Tibial nerve (tissue), 4 donors: ENCODE measurements at regions not wholly inside any gene's neighbourhood (a gene's known extent, or its start where the extent isn't known, plus 50 kb on each side); places are given as distances from the start of the nearest gene placed in this dataset.

Experiments
- DNase-seq, 2 donors: peaks; one replicate each; pipeline ENCODE4 v3.0.0-alpha.2; 2019; ENCODE audit warnings: low spot score in 2 of 2
- H3K27ac ChIP-seq, 4 donors: fragments of 200-600 bp; sonication (generic) in 3 of 4; one replicate each; pipeline ENCODE4 v1.5.1; 2017 to 2019; ENCODE audit warnings: mild to moderate bottlenecking in 1 of 4
- H3K27me3 ChIP-seq, 2 donors: fragments of 200-600 bp; sonication (generic) in 1 of 2; one replicate each; pipeline versions ENCODE4 v1.5.1 to v1.6.0; 2017 to 2019
- H3K36me3 ChIP-seq, 3 donors: fragments of 200-600 bp; sonication (generic); one replicate each; pipeline ENCODE4 v1.5.1; 2018 to 2019
- H3K4me1 ChIP-seq, 4 donors: fragments of 200-600 bp; sonication (generic) in 3 of 4; one replicate each; pipeline ENCODE4 v1.5.1; 2017 to 2019
- H3K4me3 ChIP-seq, 4 donors: fragments of 200-600 bp; sonication (generic) in 3 of 4; one replicate each; pipeline ENCODE4 v1.5.1; 2017 to 2019; ENCODE audit warnings: mild to moderate bottlenecking in 1 of 4, moderate library complexity in 1 of 4
- H3K9me3 ChIP-seq, 4 donors: fragments of 200-600 bp; sonication (generic) in 3 of 4; one replicate each; pipeline ENCODE4 v1.5.1; 2017 to 2019
- EP300 ChIP-seq, 2 donors: sonication (generic); formaldehyde crosslinking; IDR thresholded peaks; one replicate each; pipeline ENCODE4 v1.6.1; 2017; ENCODE audit warnings: antibody characterized with exemption in 2 of 2, mild to moderate bottlenecking in 1 of 2
- POLR2A ChIP-seq, 2 donors: fragments of 450-650 bp; IDR thresholded peaks; one replicate each; pipeline ENCODE4 v1.6.1; 2017; ENCODE audit warnings: antibody characterized with exemption in 2 of 2, mild to moderate bottlenecking in 2 of 2, moderate library complexity in 2 of 2
- WGBS, 2 donors: methylation state at CpG; one replicate each; pipeline ENCODE4 v1.1.5; 2018; 5-methylcytosine and 5-hydroxymethylcytosine counted together
- TF ChIP-seq, protein P1 (sequence below), 5 experiments: fragments of 200-600 bp in 3 of 5; fragments of 450-650 bp in 2 of 5; sonication (generic) in 3 of 5; IDR thresholded peaks; one replicate each; pipeline ENCODE4 v1.5.1; 2016 to 2019; ENCODE audit warnings: antibody characterized with exemption in 5 of 5, mild to moderate bottlenecking in 3 of 5, moderate library complexity in 2 of 5

DNA sequence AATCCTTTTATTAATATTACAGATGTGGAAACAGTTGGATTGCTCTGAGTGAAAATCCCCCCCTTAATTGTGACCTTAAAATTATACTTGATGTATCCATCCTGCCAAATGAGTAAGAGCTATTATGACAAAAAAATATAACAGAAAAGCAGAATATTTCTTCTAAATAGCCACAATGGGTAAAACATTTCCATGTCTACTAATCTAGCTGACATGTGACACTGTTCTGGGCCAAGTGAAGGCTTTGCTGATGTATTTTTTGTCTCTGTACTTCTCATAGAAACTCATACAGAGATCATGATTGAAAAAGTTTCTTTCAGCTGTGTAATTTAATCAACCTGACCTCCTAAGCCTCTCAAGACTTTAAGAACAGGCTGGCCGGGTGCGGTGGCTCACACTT, 569.1 kb upstream of the ZFP42 start:
- DNase-seq, result no peak
- H3K27me3 ChIP-seq, result no peaks in the 10 kb centered on the region
- TF ChIP-seq, protein P1, sequence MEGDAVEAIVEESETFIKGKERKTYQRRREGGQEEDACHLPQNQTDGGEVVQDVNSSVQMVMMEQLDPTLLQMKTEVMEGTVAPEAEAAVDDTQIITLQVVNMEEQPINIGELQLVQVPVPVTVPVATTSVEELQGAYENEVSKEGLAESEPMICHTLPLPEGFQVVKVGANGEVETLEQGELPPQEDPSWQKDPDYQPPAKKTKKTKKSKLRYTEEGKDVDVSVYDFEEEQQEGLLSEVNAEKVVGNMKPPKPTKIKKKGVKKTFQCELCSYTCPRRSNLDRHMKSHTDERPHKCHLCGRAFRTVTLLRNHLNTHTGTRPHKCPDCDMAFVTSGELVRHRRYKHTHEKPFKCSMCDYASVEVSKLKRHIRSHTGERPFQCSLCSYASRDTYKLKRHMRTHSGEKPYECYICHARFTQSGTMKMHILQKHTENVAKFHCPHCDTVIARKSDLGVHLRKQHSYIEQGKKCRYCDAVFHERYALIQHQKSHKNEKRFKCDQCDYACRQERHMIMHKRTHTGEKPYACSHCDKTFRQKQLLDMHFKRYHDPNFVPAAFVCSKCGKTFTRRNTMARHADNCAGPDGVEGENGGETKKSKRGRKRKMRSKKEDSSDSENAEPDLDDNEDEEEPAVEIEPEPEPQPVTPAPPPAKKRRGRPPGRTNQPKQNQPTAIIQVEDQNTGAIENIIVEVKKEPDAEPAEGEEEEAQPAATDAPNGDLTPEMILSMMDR (IDR thresholded peaks at IDR 0.05), result no peak
- TF ChIP-seq POLR2A (IDR thresholded peaks at IDR 0.05) (no peak), EP300 (IDR thresholded peaks at IDR 0.05) (no peak)
- no peak overlapping the region for H3K4me3 ChIP-seq
- no peaks in the 10 kb centered on the region for H3K4me1 ChIP-seq
- WGBS, 2 donors, result 72 to 94% methylated on average over 2 of the region's 2 CpGs
- no peaks in the 10 kb centered on the region for H3K9me3 ChIP-seq
- H3K36me3 ChIP-seq, result no peaks in the 10 kb centered on the region
- no peak overlapping the region for H3K27ac ChIP-seq

DNA sequence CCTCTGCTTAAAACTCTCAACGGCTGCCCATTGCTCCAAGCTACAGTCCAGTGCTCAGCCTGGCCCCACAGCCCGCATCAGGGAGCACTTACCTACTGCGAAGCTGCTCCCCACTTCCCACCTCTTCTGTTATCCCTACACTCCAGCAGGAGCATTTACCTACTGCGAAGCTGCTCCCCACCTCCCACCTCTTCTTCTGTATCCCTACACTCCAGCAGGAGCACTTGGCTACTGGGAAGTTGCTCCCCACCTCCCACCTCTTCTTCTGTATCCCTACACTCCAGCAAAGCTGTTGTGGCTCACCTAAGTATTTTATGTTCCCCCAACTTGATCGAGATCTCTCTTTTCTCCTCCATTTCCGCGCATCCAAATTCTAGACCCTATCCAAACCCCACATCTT, 563.3 kb upstream of the ZFP42 start:
- Histone ChIP-seq H3K9me3 (no peaks in the 10 kb centered on the region), H3K27me3 (no peaks in the 10 kb centered on the region), H3K36me3 (no peaks in the 10 kb centered on the region), H3K4me1 (no peaks in the 10 kb centered on the region), H3K4me3 (no peak overlapping the region), H3K27ac (no peak overlapping the region)
- TF ChIP-seq EP300 (IDR thresholded peaks at IDR 0.05) (no peak), POLR2A (IDR thresholded peaks at IDR 0.05) (no peak)
- TF ChIP-seq, protein P1 (IDR thresholded peaks at IDR 0.05), result no peak
- no peak for DNase-seq
- 85% methylated on average over 7 of the region's 7 CpGs for WGBS, 2 donors

DNA sequence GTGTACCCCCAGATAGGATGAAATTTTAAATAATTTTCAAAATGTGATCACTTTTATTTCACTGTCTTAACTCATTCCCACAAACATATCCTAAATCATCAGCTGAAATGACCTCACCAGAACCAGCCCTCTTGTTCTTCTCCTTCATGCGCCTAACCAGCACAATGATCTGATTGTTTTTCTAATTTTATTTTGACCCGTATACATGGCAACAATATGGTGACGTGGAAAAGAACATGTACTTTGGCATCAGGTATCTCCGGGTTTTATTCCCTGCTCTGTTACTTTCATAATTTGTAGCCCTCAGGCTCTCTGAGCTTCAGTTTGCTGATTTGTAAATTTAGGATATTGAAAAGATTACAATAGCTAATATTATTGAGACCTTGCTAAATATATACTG, 562.4 kb upstream of the ZFP42 start:
- no peaks in the 10 kb centered on the region for H3K27me3 ChIP-seq
- H3K27ac ChIP-seq, result no peak overlapping the region
- no peaks in the 10 kb centered on the region for H3K4me1 ChIP-seq
- DNase-seq, result no peak
- 45 to 46% methylated on average over 4 of the region's 4 CpGs for WGBS, 2 donors
- no peaks in the 10 kb centered on the region for H3K36me3 ChIP-seq
- TF ChIP-seq, protein P1 (IDR thresholded peaks at IDR 0.05), result no peak
- no peak for TF ChIP-seq POLR2A (IDR thresholded peaks at IDR 0.05)
- no peak for TF ChIP-seq EP300 (IDR thresholded peaks at IDR 0.05)
- no peaks in the 10 kb centered on the region for H3K9me3 ChIP-seq
- H3K4me3 ChIP-seq, result no peak overlapping the region

DNA sequence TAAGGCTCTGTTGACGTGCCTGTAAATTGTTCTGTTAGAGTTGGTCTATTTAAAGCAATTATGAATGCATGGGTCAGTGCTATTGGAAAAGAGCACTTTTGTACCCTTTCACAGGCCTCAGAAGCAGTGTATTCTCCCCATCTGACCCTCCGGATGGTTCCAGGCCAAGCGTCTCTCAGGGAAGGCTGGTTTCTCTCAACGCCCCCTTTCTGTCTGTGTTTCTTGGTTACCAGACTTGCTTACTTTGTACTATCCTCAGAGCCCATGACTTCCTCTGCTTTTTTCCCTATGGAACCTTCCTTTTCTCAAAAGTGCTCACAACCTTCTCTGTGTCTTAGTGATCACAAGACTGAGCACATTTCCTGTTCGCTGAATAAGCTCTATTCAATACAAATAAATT, 559.3 kb upstream of the ZFP42 start:
- H3K27ac ChIP-seq, result no peak overlapping the region
- no peaks in the 10 kb centered on the region for H3K4me1 ChIP-seq
- no peaks in the 10 kb centered on the region for H3K9me3 ChIP-seq
- H3K36me3 ChIP-seq, result no peaks in the 10 kb centered on the region
- DNase-seq, result no peak
- no peaks in the 10 kb centered on the region for H3K27me3 ChIP-seq
- H3K4me3 ChIP-seq, result no peak overlapping the region
- no peak for TF ChIP-seq POLR2A (IDR thresholded peaks at IDR 0.05)
- TF ChIP-seq, protein P1 (IDR thresholded peaks at IDR 0.05), result no peak
- TF ChIP-seq EP300 (IDR thresholded peaks at IDR 0.05), result no peak
- 67 to 72% methylated on average over 5 of the region's 5 CpGs for WGBS, 2 donors

DNA sequence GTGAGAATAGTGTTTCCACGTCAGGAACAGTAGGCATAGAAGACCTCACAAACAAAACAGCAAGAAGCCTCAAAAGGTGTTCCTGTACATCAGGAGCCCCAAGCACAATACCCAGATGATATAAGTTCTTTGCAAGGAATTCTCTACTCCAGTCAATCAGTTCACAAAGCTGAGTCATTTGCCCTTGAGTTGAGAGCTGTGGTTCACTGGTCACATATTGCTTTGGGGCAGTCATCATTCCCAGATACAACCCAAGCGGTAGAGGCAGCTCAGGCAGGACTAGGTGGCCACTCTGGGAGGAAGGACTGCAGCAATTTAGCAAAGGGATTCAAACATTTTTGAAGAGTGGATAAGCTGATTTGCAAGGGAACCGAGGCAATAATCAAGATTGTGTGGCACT, 551.5 kb upstream of the ZFP42 start:
- Histone ChIP-seq H3K4me1 (no peaks in the 10 kb centered on the region), H3K36me3 (no peaks in the 10 kb centered on the region), H3K4me3 (no peak overlapping the region), H3K27ac (no peak overlapping the region), H3K9me3 (no peaks in the 10 kb centered on the region), H3K27me3 (no peaks in the 10 kb centered on the region)
- WGBS, 2 donors, result 83 to 93% methylated on average over 3 of the region's 3 CpGs
- DNase-seq, result no peak
- TF ChIP-seq POLR2A (IDR thresholded peaks at IDR 0.05), result no peak
- TF ChIP-seq, protein P1 (IDR thresholded peaks at IDR 0.05), result no peak
- no peak for TF ChIP-seq EP300 (IDR thresholded peaks at IDR 0.05)
